Tibial nerve (tissue), 4 donors: ENCODE measurements at regions not wholly inside any gene's neighbourhood (a gene's known extent, or its start where the extent isn't known, plus 50 kb on each side); places are given as distances from the start of the nearest gene placed in this dataset.

ENCODE experiments used
- DNase-seq, 2 donors: peaks; one replicate each; pipeline ENCODE4 v3.0.0-alpha.2; 2019; ENCODE audit warnings: low spot score in 2 of 2
- H3K27ac ChIP-seq, 4 donors: fragments of 200-600 bp; sonication (generic) in 3 of 4; one replicate each; pipeline ENCODE4 v1.5.1; 2017 to 2019; ENCODE audit warnings: mild to moderate bottlenecking in 1 of 4
- H3K27me3 ChIP-seq, 2 donors: fragments of 200-600 bp; sonication (generic) in 1 of 2; one replicate each; pipeline versions ENCODE4 v1.5.1 to v1.6.0; 2017 to 2019
- H3K36me3 ChIP-seq, 3 donors: fragments of 200-600 bp; sonication (generic); one replicate each; pipeline ENCODE4 v1.5.1; 2018 to 2019
- H3K4me1 ChIP-seq, 4 donors: fragments of 200-600 bp; sonication (generic) in 3 of 4; one replicate each; pipeline ENCODE4 v1.5.1; 2017 to 2019
- H3K4me3 ChIP-seq, 4 donors: fragments of 200-600 bp; sonication (generic) in 3 of 4; one replicate each; pipeline ENCODE4 v1.5.1; 2017 to 2019; ENCODE audit warnings: mild to moderate bottlenecking in 1 of 4, moderate library complexity in 1 of 4
- H3K9me3 ChIP-seq, 4 donors: fragments of 200-600 bp; sonication (generic) in 3 of 4; one replicate each; pipeline ENCODE4 v1.5.1; 2017 to 2019
- EP300 ChIP-seq, 2 donors: sonication (generic); formaldehyde crosslinking; IDR thresholded peaks; one replicate each; pipeline ENCODE4 v1.6.1; 2017; ENCODE audit warnings: antibody characterized with exemption in 2 of 2, mild to moderate bottlenecking in 1 of 2
- POLR2A ChIP-seq, 2 donors: fragments of 450-650 bp; IDR thresholded peaks; one replicate each; pipeline ENCODE4 v1.6.1; 2017; ENCODE audit warnings: antibody characterized with exemption in 2 of 2, mild to moderate bottlenecking in 2 of 2, moderate library complexity in 2 of 2
- WGBS, 2 donors: methylation state at CpG; one replicate each; pipeline ENCODE4 v1.1.5; 2018; 5-methylcytosine and 5-hydroxymethylcytosine counted together
- TF ChIP-seq, protein P1 (sequence below), 5 experiments: fragments of 200-600 bp in 3 of 5; fragments of 450-650 bp in 2 of 5; sonication (generic) in 3 of 5; IDR thresholded peaks; one replicate each; pipeline ENCODE4 v1.5.1; 2016 to 2019; ENCODE audit warnings: antibody characterized with exemption in 5 of 5, mild to moderate bottlenecking in 3 of 5, moderate library complexity in 2 of 5

DNA sequence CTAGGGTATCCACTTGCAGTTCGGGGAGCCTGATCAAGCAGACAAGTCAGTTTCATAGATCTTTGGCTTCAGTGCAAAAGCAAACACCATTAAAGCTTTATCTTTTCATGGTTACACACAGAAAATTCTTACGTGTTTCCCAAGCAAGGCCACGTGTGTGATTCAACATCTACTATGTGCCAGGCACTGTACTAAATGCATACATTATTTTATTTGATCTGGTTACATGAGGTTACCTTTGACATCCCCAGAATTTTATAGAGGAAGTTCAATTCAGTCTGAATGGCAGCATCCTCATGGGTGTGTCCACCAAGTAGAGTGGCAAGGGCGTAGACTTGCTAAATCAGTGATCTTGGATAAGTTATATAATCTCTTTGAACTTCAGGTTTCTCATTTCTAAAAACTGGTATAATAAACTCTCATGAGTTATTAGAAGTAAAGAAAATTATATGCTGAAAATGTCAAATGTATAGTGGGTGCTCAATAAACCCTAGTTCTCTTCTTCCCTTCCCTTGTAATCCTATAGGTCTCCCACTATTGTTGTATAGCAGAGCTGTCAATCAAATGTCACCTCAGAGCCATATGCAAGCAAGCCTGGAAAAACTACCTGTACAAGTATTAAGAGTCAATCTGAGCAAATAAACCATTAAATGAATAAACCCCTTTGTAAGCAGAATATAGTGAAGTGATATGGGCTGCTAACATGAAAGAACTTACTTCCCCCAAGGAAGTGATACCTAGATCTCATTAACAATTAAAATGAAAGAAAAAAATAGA is 50.3 kb upstream of the TMX1 start:
- TF ChIP-seq POLR2A (IDR thresholded peaks at IDR 0.05) = no peak
- TF ChIP-seq, protein P1, sequence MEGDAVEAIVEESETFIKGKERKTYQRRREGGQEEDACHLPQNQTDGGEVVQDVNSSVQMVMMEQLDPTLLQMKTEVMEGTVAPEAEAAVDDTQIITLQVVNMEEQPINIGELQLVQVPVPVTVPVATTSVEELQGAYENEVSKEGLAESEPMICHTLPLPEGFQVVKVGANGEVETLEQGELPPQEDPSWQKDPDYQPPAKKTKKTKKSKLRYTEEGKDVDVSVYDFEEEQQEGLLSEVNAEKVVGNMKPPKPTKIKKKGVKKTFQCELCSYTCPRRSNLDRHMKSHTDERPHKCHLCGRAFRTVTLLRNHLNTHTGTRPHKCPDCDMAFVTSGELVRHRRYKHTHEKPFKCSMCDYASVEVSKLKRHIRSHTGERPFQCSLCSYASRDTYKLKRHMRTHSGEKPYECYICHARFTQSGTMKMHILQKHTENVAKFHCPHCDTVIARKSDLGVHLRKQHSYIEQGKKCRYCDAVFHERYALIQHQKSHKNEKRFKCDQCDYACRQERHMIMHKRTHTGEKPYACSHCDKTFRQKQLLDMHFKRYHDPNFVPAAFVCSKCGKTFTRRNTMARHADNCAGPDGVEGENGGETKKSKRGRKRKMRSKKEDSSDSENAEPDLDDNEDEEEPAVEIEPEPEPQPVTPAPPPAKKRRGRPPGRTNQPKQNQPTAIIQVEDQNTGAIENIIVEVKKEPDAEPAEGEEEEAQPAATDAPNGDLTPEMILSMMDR (IDR thresholded peaks at IDR 0.05) = no peak
- no peak for TF ChIP-seq EP300 (IDR thresholded peaks at IDR 0.05)
- no peak for DNase-seq
- peaks cover 0 to 8% (median 0%) of the 10 kb centered on the region in 4 donors for H3K4me1 ChIP-seq
- H3K27ac ChIP-seq = no peak overlapping the region
- 90 to 98% methylated on average over 4 of the region's 4 CpGs for WGBS, 2 donors
- H3K36me3 ChIP-seq = no peaks in the 10 kb centered on the region
- no peaks in the 10 kb centered on the region for H3K27me3 ChIP-seq
- no peak overlapping the region for H3K4me3 ChIP-seq
- H3K9me3 ChIP-seq = no peaks in the 10 kb centered on the region
